ENCODE measurements at regions not wholly inside any gene's neighbourhood (a gene's known extent, or its start where the extent isn't known, plus 50 kb on each side); places are given as distances from the start of the nearest gene placed in this dataset.

GRCh38 chr3:67860429-67860828 is 206.0 kb upstream of the SUCLG2 start:
- TF ChIP-seq CTCF (IDR thresholded peaks at IDR 0.05) (no peak), EP300 (IDR thresholded peaks at IDR 0.05) (no peak)
